ENCODE measurements at regions not wholly inside any gene's neighbourhood (a gene's known extent, or its start where the extent isn't known, plus 50 kb on each side); places are given as distances from the start of the nearest gene placed in this dataset.

GRCh38 chr10:9416331-9416730, 1361.8 kb downstream of the GATA3 start:
- intact Hi-C loops (cut with DNase I; ENCODE audit: low total_unique reads) = no loop called here
- TF ChIP-seq CTCF (IDR thresholded peaks at IDR 0.05) = no peak

GRCh38 chr10:9419757-9420156, 1365.3 kb downstream of the GATA3 start:
- Histone ChIP-seq H3K4me3 (no peak overlapping the region), H3K27me3 (no peaks in the 10 kb centered on the region), H3K4me1 (no peaks in the 10 kb centered on the region), H3K27ac (no peak overlapping the region), H3K9me3 (no peaks in the 10 kb centered on the region), H3K36me3 (no peaks in the 10 kb centered on the region)
- no peak for TF ChIP-seq CTCF (IDR thresholded peaks at IDR 0.05)
- intact Hi-C loops (cut with DNase I; ENCODE audit: low total_unique reads) = no loop called here
- no peak for DNase-seq

More at GRCh38 chr10:9416331-9416730, 1361.8 kb downstream of the GATA3 start:
- Histone ChIP-seq H3K4me1 (no peaks in the 10 kb centered on the region), H3K27me3 (no peaks in the 10 kb centered on the region), H3K4me3 (no peak overlapping the region), H3K36me3 (no peaks in the 10 kb centered on the region), H3K9me3 (no peaks in the 10 kb centered on the region), H3K27ac (no peak overlapping the region)
- DNase-seq = no peak

- intact Hi-C loops (cut with DNase I; ENCODE audit: low total_unique reads) = no loop called here
- TF ChIP-seq CTCF (IDR thresholded peaks at IDR 0.05) = no peak
- no peaks in the 10 kb centered on the region for H3K27me3 ChIP-seq
- H3K4me3 ChIP-seq = no peak overlapping the region
- no peaks in the 10 kb centered on the region for H3K36me3 ChIP-seq
- no peaks in the 10 kb centered on the region for H3K4me1 ChIP-seq
- no peak for DNase-seq
- H3K27ac ChIP-seq = no peak overlapping the region
- no peaks in the 10 kb centered on the region for H3K9me3 ChIP-seq
Observed at GRCh38 chr10:9427209-9427608, 1372.7 kb downstream of the GATA3 start.

- no peak overlapping the region for H3K4me3 ChIP-seq
- no peak for DNase-seq
- intact Hi-C loops (cut with DNase I; ENCODE audit: low total_unique reads) = no loop called here
- no peaks in the 10 kb centered on the region for H3K9me3 ChIP-seq
- no peak for TF ChIP-seq CTCF (IDR thresholded peaks at IDR 0.05)
- no peaks in the 10 kb centered on the region for H3K4me1 ChIP-seq
- no peaks in the 10 kb centered on the region for H3K36me3 ChIP-seq
- H3K27me3 ChIP-seq = no peaks in the 10 kb centered on the region
- no peak overlapping the region for H3K27ac ChIP-seq
Observed at GRCh38 chr10:9437131-9437530, 1382.6 kb downstream of the GATA3 start.

GRCh38 chr10:9443758-9444157, 1389.3 kb downstream of the GATA3 start:
- TF ChIP-seq CTCF (IDR thresholded peaks at IDR 0.05) = no peak
- no peak for DNase-seq
- Histone ChIP-seq H3K27me3 (no peaks in the 10 kb centered on the region), H3K4me1 (no peaks in the 10 kb centered on the region), H3K27ac (no peak overlapping the region), H3K9me3 (no peaks in the 10 kb centered on the region), H3K36me3 (no peaks in the 10 kb centered on the region), H3K4me3 (no peak overlapping the region)
- intact Hi-C loops (cut with DNase I; ENCODE audit: low total_unique reads) = no loop called here

- Histone ChIP-seq H3K9me3 (no peaks in the 10 kb centered on the region), H3K36me3 (no peaks in the 10 kb centered on the region), H3K27ac (no peak overlapping the region), H3K4me3 (no peak overlapping the region), H3K4me1 (no peaks in the 10 kb centered on the region), H3K27me3 (no peaks in the 10 kb centered on the region)
- no peak for DNase-seq
- no peak for TF ChIP-seq CTCF (IDR thresholded peaks at IDR 0.05)
- intact Hi-C loops (cut with DNase I; ENCODE audit: low total_unique reads) = no loop called here
Observed at GRCh38 chr10:9449530-9449929, 1395.0 kb downstream of the GATA3 start.

All from tibial artery (tissue), 4 donors.